Neural cell (in vitro differentiated cells): ENCODE measurements at regions not wholly inside any gene's neighbourhood (a gene's known extent, or its start where the extent isn't known, plus 50 kb on each side); places are given as distances from the start of the nearest gene placed in this dataset.

ENCODE experiments used
- H2AFZ ChIP-seq: fragments of 200-600, 300-800 bp; sonication (generic), shearing (Covaris generic); 2 replicates; pipeline ENCODE4 v1.6.0; 2014; ENCODE audit warnings: low read depth, mild to moderate bottlenecking, antibody characterized with exemption, low read length, moderate library complexity
- H3F3A ChIP-seq: fragments of 200-600 bp; shearing (Covaris generic); 2 replicates; pipeline ENCODE4 v1.6.1; 2016; ENCODE audit warnings: mild to moderate bottlenecking, moderate library complexity, mixed read lengths, antibody characterized with exemption, low read length; ENCODE audit not compliant: insufficient read depth, poor library complexity, severe bottlenecking
- H3K27ac ChIP-seq: fragments of 200-600, 300-800 bp; sonication (generic), shearing (Covaris generic); 2 replicates; pipeline ENCODE4 v1.5.1; 2014; ENCODE audit warnings: mild to moderate bottlenecking, low read length, moderate library complexity
- H3K27me3 ChIP-seq: fragments of 300-800, 200-600 bp; sonication (generic), shearing (Covaris generic); 2 replicates; pipeline ENCODE4 v1.6.0; 2014; ENCODE audit warnings: mild to moderate bottlenecking, low read depth, low read length, moderate library complexity; ENCODE audit not compliant: insufficient read depth
- H3K36me3 ChIP-seq: fragments of 300-800, 200-600 bp; sonication (generic), shearing (Covaris generic); 2 replicates; pipeline ENCODE4 v1.5.1; 2014; ENCODE audit warnings: mild to moderate bottlenecking, antibody characterized with exemption, low read length, moderate library complexity; ENCODE audit not compliant: insufficient read depth
- H3K4me2 ChIP-seq: fragments of 300-800, 200-600 bp; sonication (generic), shearing (Covaris generic); 2 replicates; pipeline ENCODE4 v1.6.0; 2014; ENCODE audit warnings: mild to moderate bottlenecking, low read length
- H3K4me3 ChIP-seq: fragments of 300-800, 200-600 bp; sonication (generic), shearing (Covaris generic); 2 replicates; pipeline ENCODE4 v1.5.1; 2014; ENCODE audit warnings: mild to moderate bottlenecking, low read length, moderate library complexity
- H3K79me2 ChIP-seq: fragments of 200-600 bp; shearing (Covaris generic); replicated peaks from 2 replicates; pipeline ENCODE4 v1.6.0; 2014; ENCODE audit warnings: mild to moderate bottlenecking, low read length, moderate library complexity; ENCODE audit not compliant: insufficient read depth
- H3K9ac ChIP-seq: fragments of 300-800, 200-600 bp; sonication (generic), shearing (Covaris generic); 2 replicates; pipeline ENCODE4 v1.6.1; 2016; ENCODE audit warnings: mild to moderate bottlenecking, low read length, mixed read lengths
- H3K9me2 ChIP-seq: fragments of 200-600 bp; shearing (Covaris generic); 2 replicates; pipeline ENCODE4 v1.6.1; 2016; ENCODE audit warnings: mild to moderate bottlenecking, low read length, mixed read lengths; ENCODE audit not compliant: insufficient read depth
- H3K9me3 ChIP-seq: fragments of 200-600, 300-800 bp; sonication (generic), shearing (Covaris generic); 2 replicates; pipeline ENCODE4 v1.6.1; 2016; ENCODE audit warnings: mild to moderate bottlenecking, mixed run types, low read length, moderate library complexity, mixed read lengths
- H4K20me1 ChIP-seq: fragments of 200-600 bp; shearing (Covaris generic); 2 replicates; pipeline ENCODE4 v1.6.1; 2016; ENCODE audit warnings: mild to moderate bottlenecking, mixed run types; ENCODE audit not compliant: insufficient read depth
- EP300 ChIP-seq: fragments of 450-650 bp; conservative IDR thresholded peaks from 2 replicates; pipeline ENCODE4 v1.6.1; 2014; ENCODE audit warnings: antibody characterized with exemption, mild to moderate bottlenecking, moderate library complexity; ENCODE audit not compliant: poor library complexity, severe bottlenecking
- EZH2 ChIP-seq: fragments of 200-600, 300-800 bp; shearing (Covaris generic), sonication (generic); IDR thresholded peaks from 2 replicates; pipeline ENCODE4 v1.6.1; 2014; ENCODE audit warnings: antibody characterized with exemption, low read length, borderline replicate concordance, mild to moderate bottlenecking; ENCODE audit not compliant: insufficient read depth, poor library complexity, severe bottlenecking
- MXI1 ChIP-seq: fragments of 450-650 bp; conservative IDR thresholded peaks from 2 replicates; pipeline ENCODE4 v1.6.1; 2014; ENCODE audit warnings: antibody characterized with exemption, mild to moderate bottlenecking; ENCODE audit not compliant: poor library complexity, severe bottlenecking
- POLR2AphosphoS5 ChIP-seq: IDR thresholded peaks from 2 replicates; pipeline ENCODE4 v1.6.1; 2012
- RAD21 ChIP-seq: fragments of 450-650 bp; conservative IDR thresholded peaks from 2 replicates; pipeline ENCODE4 v1.6.1; 2014; ENCODE audit warnings: antibody characterized with exemption, mild to moderate bottlenecking, moderate library complexity
- SMC3 ChIP-seq: fragments of 450-650 bp; conservative IDR thresholded peaks from 2 replicates; pipeline ENCODE4 v1.6.1; 2014; ENCODE audit warnings: antibody characterized with exemption, mild to moderate bottlenecking, moderate library complexity; ENCODE audit not compliant: poor library complexity
- TAF1 ChIP-seq: IDR thresholded peaks from 2 replicates; pipeline ENCODE4 v1.6.1; 2012; ENCODE audit warnings: low read depth
- TF ChIP-seq, protein P1 (sequence below): fragments of 450-650 bp; IDR thresholded peaks from 2 replicates; pipeline ENCODE4 v1.5.1; 2014; ENCODE audit warnings: antibody characterized with exemption, mild to moderate bottlenecking, moderate library complexity; ENCODE audit not compliant: poor library complexity, severe bottlenecking
- TF ChIP-seq, protein P2 (sequence below): IDR thresholded peaks from 2 replicates; pipeline ENCODE4 v1.6.1; 2012; ENCODE audit warnings: borderline replicate concordance

DNA sequence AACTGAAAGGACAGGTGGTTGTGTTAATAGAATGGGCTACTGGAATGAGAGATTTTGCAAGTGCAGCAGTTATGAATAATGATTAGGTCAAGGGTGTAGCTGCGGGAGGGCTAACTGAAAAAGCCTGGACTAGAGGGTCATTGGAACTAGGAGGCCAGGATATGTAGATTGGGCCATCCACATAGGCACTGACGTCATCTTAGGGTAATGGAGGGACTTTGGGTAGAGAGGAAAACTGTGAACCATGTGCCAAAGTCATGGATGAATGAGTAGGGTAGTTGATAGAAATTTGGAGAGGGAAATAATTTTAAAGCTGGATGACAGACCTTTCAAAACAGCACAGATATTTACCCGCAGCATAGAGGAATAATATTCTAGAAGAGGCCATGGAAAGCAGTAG, 123.6 kb upstream of the SLITRK2 start:
- H3K9me2 ChIP-seq = no peaks in the 10 kb centered on the region
- TF ChIP-seq EP300 (no peak), SMC3 (no peak), MXI1 (no peak), EZH2 (no peak), TAF1 (no peak), POLR2AphosphoS5 (no peak)
- TF ChIP-seq, protein P1, sequence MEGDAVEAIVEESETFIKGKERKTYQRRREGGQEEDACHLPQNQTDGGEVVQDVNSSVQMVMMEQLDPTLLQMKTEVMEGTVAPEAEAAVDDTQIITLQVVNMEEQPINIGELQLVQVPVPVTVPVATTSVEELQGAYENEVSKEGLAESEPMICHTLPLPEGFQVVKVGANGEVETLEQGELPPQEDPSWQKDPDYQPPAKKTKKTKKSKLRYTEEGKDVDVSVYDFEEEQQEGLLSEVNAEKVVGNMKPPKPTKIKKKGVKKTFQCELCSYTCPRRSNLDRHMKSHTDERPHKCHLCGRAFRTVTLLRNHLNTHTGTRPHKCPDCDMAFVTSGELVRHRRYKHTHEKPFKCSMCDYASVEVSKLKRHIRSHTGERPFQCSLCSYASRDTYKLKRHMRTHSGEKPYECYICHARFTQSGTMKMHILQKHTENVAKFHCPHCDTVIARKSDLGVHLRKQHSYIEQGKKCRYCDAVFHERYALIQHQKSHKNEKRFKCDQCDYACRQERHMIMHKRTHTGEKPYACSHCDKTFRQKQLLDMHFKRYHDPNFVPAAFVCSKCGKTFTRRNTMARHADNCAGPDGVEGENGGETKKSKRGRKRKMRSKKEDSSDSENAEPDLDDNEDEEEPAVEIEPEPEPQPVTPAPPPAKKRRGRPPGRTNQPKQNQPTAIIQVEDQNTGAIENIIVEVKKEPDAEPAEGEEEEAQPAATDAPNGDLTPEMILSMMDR = no peak
- TF ChIP-seq, protein P2, sequence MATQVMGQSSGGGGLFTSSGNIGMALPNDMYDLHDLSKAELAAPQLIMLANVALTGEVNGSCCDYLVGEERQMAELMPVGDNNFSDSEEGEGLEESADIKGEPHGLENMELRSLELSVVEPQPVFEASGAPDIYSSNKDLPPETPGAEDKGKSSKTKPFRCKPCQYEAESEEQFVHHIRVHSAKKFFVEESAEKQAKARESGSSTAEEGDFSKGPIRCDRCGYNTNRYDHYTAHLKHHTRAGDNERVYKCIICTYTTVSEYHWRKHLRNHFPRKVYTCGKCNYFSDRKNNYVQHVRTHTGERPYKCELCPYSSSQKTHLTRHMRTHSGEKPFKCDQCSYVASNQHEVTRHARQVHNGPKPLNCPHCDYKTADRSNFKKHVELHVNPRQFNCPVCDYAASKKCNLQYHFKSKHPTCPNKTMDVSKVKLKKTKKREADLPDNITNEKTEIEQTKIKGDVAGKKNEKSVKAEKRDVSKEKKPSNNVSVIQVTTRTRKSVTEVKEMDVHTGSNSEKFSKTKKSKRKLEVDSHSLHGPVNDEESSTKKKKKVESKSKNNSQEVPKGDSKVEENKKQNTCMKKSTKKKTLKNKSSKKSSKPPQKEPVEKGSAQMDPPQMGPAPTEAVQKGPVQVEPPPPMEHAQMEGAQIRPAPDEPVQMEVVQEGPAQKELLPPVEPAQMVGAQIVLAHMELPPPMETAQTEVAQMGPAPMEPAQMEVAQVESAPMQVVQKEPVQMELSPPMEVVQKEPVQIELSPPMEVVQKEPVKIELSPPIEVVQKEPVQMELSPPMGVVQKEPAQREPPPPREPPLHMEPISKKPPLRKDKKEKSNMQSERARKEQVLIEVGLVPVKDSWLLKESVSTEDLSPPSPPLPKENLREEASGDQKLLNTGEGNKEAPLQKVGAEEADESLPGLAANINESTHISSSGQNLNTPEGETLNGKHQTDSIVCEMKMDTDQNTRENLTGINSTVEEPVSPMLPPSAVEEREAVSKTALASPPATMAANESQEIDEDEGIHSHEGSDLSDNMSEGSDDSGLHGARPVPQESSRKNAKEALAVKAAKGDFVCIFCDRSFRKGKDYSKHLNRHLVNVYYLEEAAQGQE = no peak
- H3K36me3 ChIP-seq = no peaks in the 10 kb centered on the region
- H2AFZ ChIP-seq = no peak overlapping the region
- no peaks in the 10 kb centered on the region for H4K20me1 ChIP-seq
- no peaks in the 10 kb centered on the region for H3K79me2 ChIP-seq
- H3K9me3 ChIP-seq = no peaks in the 10 kb centered on the region
- H3K27ac ChIP-seq = no peak overlapping the region
- no peak overlapping the region for H3K4me3 ChIP-seq
- no peak overlapping the region for H3K9ac ChIP-seq
- H3F3A ChIP-seq = no peaks in the 10 kb centered on the region
- no peak overlapping the region for H3K4me2 ChIP-seq
- H3K27me3 ChIP-seq = no peaks in the 10 kb centered on the region

DNA sequence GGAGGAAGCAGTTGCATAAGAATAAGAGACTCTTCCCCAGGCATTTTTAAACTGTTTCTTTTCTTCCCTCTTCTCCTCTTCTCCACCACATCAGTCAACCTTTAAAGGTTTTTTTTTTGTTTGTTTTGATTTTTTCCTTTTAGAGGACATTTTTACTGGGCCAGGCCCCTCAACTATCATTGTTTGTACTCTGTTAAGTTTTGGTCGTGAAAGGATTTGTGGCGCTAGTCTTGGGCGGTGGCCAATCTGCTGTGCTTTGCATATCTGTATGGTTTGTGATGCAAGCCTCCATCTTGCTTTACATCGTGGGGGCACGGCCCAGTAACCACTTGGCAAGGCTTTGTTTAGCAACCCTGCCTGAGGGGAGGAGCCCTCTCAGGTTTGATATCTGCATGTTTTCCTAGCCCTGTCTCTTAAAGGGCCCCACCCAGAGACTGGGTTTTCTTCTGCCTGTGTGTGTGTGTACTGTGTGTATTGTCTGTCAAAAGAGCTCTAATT, 101.9 kb upstream of the SLITRK2 start:
- Histone ChIP-seq H3K9ac (no peak overlapping the region), H3K4me3 (no peak overlapping the region), H3K27ac (no peak overlapping the region), H3K9me3 (no peaks in the 10 kb centered on the region), H3K36me3 (no peaks in the 10 kb centered on the region), H3F3A (no peaks in the 10 kb centered on the region), H3K4me2 (no peak overlapping the region), H3K27me3 (no peaks in the 10 kb centered on the region), H2AFZ (no peak overlapping the region), H3K79me2 (no peaks in the 10 kb centered on the region), H3K9me2 (no peaks in the 10 kb centered on the region), H4K20me1 (no peaks in the 10 kb centered on the region)
- TF ChIP-seq TAF1 (no peak), MXI1 (no peak), POLR2AphosphoS5 (no peak), EP300 (no peak), RAD21 (no peak), EZH2 (no peak), SMC3 (no peak)
- TF ChIP-seq, protein P1 = no peak
- TF ChIP-seq, protein P2 = no peak
